WTC11 (cell line): ENCODE measurements at regions not wholly inside any gene's neighbourhood (a gene's known extent, or its start where the extent isn't known, plus 50 kb on each side); places are given as distances from the start of the nearest gene placed in this dataset.

Experiments
- CBFB ChIP-seq: sonication (generic); formaldehyde crosslinking; IDR thresholded peaks from 2 replicates; pipeline ENCODE4 v1.8.1; 2022; ENCODE audit warnings: mild to moderate bottlenecking, low read depth, missing genetic modification reagents
- ESRRA ChIP-seq: sonication (generic); formaldehyde crosslinking; IDR thresholded peaks from 2 replicates; pipeline ENCODE4 v1.8.1; 2022; ENCODE audit warnings: mild to moderate bottlenecking, missing genetic modification reagents, borderline replicate concordance
- IRF2 ChIP-seq: sonication (generic); formaldehyde crosslinking; IDR thresholded peaks from 2 replicates; pipeline ENCODE4 v1.8.0; 2022; ENCODE audit warnings: low read depth, missing genetic modification reagents, borderline replicate concordance
- JAZF1 ChIP-seq: fragments of 250-450 bp; sonication (Bioruptor Pico); IDR thresholded peaks from 2 replicates; pipeline ENCODE4 v1.9.0; 2021; ENCODE audit warnings: moderate library complexity, mild to moderate bottlenecking, inconsistent platforms
- JUN ChIP-seq: sonication (generic); formaldehyde crosslinking; IDR thresholded peaks from 2 replicates; pipeline ENCODE4 v1.8.0; 2023; ENCODE audit warnings: mild to moderate bottlenecking, missing genetic modification reagents
- KAT7 ChIP-seq: sonication (generic); formaldehyde crosslinking; IDR thresholded peaks from 2 replicates; pipeline ENCODE4 v1.8.1; 2023; ENCODE audit warnings: missing genetic modification reagents, mild to moderate bottlenecking, borderline replicate concordance
- NFE2L1 ChIP-seq: sonication (generic); formaldehyde crosslinking; IDR thresholded peaks from 2 replicates; pipeline ENCODE4 v1.8.1; 2023; ENCODE audit warnings: missing genetic modification reagents
- NFYB ChIP-seq: sonication (generic); formaldehyde crosslinking; conservative IDR thresholded peaks from 2 replicates; pipeline ENCODE4 v1.8.0; 2022; ENCODE audit warnings: low read depth, missing genetic modification reagents
- RELA ChIP-seq: sonication (generic); formaldehyde crosslinking; IDR thresholded peaks from 2 replicates; pipeline ENCODE4 v1.8.1; 2022; ENCODE audit warnings: missing genetic modification reagents, mild to moderate bottlenecking, borderline replicate concordance
- SP1 ChIP-seq: sonication (generic); formaldehyde crosslinking; conservative IDR thresholded peaks from 2 replicates; pipeline ENCODE4 v1.8.1; 2022; ENCODE audit warnings: missing genetic modification reagents
- ZNF232 ChIP-seq: sonication (generic); formaldehyde crosslinking; IDR thresholded peaks from 2 replicates; pipeline ENCODE4 v1.8.0; 2022; ENCODE audit warnings: mild to moderate bottlenecking, missing genetic modification reagents
- TF ChIP-seq, protein P1 (sequence below): fragments of 200-600 bp; IDR thresholded peaks from 2 replicates; pipeline ENCODE4 v1.8.0; 2022; ENCODE audit warnings: antibody characterized with exemption
- TF ChIP-seq, protein P2 (sequence below): fragments of 250-450 bp; sonication (Bioruptor Pico); IDR thresholded peaks from 2 replicates; pipeline ENCODE4 v1.9.0; 2021; ENCODE audit warnings: mild to moderate bottlenecking, borderline replicate concordance
- TF ChIP-seq, protein P3 (sequence below): sonication (generic); formaldehyde crosslinking; IDR thresholded peaks from 2 replicates; pipeline ENCODE4 v1.8.0; 2022; ENCODE audit warnings: mild to moderate bottlenecking, missing genetic modification reagents

DNA sequence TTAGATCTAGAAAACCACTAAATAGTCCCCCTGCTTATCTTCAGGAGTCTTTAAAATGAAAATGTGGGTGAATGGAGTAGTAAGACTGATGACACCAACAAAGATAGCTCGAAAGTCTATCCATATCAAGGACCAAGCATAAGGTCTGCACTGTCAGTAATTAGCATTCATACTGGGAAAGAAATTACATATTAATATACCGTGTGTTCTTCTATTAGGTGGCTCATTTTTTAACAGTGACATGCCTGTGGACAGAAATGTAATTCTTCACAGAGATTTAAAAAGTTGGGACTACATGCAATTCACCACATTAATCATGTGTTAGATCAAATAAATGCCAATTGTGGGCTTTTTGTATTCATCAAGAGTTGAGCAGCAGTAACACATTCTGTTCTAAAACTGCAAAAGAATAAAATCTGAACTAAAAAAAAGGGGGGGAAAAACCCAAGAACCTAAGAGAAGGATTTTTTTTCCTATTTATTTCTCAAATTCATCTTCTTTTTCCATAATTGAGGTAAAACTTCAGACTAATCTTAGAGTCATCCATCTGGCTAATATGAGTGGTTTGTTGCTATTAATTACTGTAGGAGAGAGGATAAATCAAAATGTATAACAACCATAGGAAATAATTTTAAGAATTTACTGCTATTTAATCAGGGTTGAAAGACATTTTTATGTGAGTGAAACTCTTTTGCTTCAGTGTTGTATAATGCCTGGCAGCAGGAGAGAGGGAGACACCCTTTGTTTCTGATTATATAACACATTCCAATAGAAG is 386.7 kb upstream of the IGFBP7 start:
- TF ChIP-seq, protein P1, sequence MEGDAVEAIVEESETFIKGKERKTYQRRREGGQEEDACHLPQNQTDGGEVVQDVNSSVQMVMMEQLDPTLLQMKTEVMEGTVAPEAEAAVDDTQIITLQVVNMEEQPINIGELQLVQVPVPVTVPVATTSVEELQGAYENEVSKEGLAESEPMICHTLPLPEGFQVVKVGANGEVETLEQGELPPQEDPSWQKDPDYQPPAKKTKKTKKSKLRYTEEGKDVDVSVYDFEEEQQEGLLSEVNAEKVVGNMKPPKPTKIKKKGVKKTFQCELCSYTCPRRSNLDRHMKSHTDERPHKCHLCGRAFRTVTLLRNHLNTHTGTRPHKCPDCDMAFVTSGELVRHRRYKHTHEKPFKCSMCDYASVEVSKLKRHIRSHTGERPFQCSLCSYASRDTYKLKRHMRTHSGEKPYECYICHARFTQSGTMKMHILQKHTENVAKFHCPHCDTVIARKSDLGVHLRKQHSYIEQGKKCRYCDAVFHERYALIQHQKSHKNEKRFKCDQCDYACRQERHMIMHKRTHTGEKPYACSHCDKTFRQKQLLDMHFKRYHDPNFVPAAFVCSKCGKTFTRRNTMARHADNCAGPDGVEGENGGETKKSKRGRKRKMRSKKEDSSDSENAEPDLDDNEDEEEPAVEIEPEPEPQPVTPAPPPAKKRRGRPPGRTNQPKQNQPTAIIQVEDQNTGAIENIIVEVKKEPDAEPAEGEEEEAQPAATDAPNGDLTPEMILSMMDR, result no peak
- TF ChIP-seq NFYB (CRISPR knock-in tag) (no peak), ZNF232 (no peak), RELA (CRISPR knock-in tag) (no peak), ESRRA (CRISPR knock-in tag) (no peak), KAT7 (no peak), SP1 (CRISPR knock-in tag) (no peak), IRF2 (no peak), NFE2L1 (no peak), CBFB (no peak), JUN (CRISPR knock-in tag) (no peak), JAZF1 (CRISPR knock-in tag) (no peak)
- TF ChIP-seq, protein P2, sequence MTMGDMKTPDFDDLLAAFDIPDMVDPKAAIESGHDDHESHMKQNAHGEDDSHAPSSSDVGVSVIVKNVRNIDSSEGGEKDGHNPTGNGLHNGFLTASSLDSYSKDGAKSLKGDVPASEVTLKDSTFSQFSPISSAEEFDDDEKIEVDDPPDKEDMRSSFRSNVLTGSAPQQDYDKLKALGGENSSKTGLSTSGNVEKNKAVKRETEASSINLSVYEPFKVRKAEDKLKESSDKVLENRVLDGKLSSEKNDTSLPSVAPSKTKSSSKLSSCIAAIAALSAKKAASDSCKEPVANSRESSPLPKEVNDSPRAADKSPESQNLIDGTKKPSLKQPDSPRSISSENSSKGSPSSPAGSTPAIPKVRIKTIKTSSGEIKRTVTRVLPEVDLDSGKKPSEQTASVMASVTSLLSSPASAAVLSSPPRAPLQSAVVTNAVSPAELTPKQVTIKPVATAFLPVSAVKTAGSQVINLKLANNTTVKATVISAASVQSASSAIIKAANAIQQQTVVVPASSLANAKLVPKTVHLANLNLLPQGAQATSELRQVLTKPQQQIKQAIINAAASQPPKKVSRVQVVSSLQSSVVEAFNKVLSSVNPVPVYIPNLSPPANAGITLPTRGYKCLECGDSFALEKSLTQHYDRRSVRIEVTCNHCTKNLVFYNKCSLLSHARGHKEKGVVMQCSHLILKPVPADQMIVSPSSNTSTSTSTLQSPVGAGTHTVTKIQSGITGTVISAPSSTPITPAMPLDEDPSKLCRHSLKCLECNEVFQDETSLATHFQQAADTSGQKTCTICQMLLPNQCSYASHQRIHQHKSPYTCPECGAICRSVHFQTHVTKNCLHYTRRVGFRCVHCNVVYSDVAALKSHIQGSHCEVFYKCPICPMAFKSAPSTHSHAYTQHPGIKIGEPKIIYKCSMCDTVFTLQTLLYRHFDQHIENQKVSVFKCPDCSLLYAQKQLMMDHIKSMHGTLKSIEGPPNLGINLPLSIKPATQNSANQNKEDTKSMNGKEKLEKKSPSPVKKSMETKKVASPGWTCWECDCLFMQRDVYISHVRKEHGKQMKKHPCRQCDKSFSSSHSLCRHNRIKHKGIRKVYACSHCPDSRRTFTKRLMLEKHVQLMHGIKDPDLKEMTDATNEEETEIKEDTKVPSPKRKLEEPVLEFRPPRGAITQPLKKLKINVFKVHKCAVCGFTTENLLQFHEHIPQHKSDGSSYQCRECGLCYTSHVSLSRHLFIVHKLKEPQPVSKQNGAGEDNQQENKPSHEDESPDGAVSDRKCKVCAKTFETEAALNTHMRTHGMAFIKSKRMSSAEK (CRISPR knock-in tag), result no peak
- TF ChIP-seq, protein P3, sequence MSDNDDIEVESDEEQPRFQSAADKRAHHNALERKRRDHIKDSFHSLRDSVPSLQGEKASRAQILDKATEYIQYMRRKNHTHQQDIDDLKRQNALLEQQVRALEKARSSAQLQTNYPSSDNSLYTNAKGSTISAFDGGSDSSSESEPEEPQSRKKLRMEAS, result no peak
